Trophoblast cell (in vitro differentiated cells and primary cell): ENCODE measurements at regions not wholly inside any gene's neighbourhood (a gene's known extent, or its start where the extent isn't known, plus 50 kb on each side); places are given as distances from the start of the nearest gene placed in this dataset.
A peak's percentile ranks its signal among the peaks of the same experiment; 100 is the strongest.

Experiments used
- DNase-seq, 2 donors: peaks; one replicate each; pipeline ENCODE4 v3.0.0-alpha.2; 2016
- H2AFZ ChIP-seq: 2 replicates; pipeline ENCODE4 v1.6.1; 2013; ENCODE audit warnings: low read length, moderate library complexity, mild to moderate bottlenecking; ENCODE audit not compliant: insufficient read depth, poor library complexity
- H2AK5ac ChIP-seq: 2 replicates; pipeline ENCODE4 v1.6.1; 2013; ENCODE audit warnings: mild to moderate bottlenecking, low read length
- H2BK120ac ChIP-seq: 2 replicates; pipeline ENCODE4 v1.6.1; 2013; ENCODE audit warnings: low read length, mild to moderate bottlenecking, moderate library complexity; ENCODE audit not compliant: insufficient read depth, poor library complexity
- H2BK12ac ChIP-seq: 2 replicates; pipeline ENCODE4 v1.6.1; 2013; ENCODE audit warnings: mild to moderate bottlenecking, low read length, moderate library complexity
- H2BK5ac ChIP-seq: 2 replicates; pipeline ENCODE4 v1.6.1; 2013; ENCODE audit warnings: low read length, low read depth, moderate library complexity, mild to moderate bottlenecking; ENCODE audit not compliant: poor library complexity
- H3K14ac ChIP-seq: 2 replicates; pipeline ENCODE4 v1.6.1; 2013; ENCODE audit warnings: mild to moderate bottlenecking, low read length
- H3K18ac ChIP-seq: 2 replicates; pipeline ENCODE4 v1.6.1; 2013; ENCODE audit warnings: mild to moderate bottlenecking, low read length
- H3K23ac ChIP-seq: 2 replicates; pipeline ENCODE4 v1.6.1; 2013; ENCODE audit warnings: low read length
- H3K27ac ChIP-seq: 2 replicates; pipeline ENCODE4 v1.5.1; 2013; ENCODE audit warnings: low read depth, mild to moderate bottlenecking, inconsistent platforms, low read length, moderate library complexity
- H3K27me3 ChIP-seq: 2 replicates; pipeline ENCODE4 v1.6.1; 2013; ENCODE audit warnings: inconsistent platforms, mild to moderate bottlenecking, low read length, moderate library complexity; ENCODE audit not compliant: insufficient read depth
- H3K36me3 ChIP-seq, 2 experiments: 1 replicate in 1 of 2; 2 replicates in 1 of 2; pipeline ENCODE4 v1.6.1; 2013; ENCODE audit warnings: low read length in 2 of 2, mild to moderate bottlenecking in 2 of 2, moderate library complexity in 1 of 2; ENCODE audit not compliant: insufficient read depth in 2 of 2, control insufficient read depth in 1 of 2
- H3K4ac ChIP-seq: 2 replicates; pipeline ENCODE4 v1.6.1; 2013; ENCODE audit warnings: low read depth, mild to moderate bottlenecking, low read length, moderate library complexity
- H3K4me1 ChIP-seq, 2 experiments: 1 replicate in 1 of 2; 2 replicates in 1 of 2; pipeline ENCODE4 v1.6.1; 2013; ENCODE audit warnings: low read length in 2 of 2, mild to moderate bottlenecking in 2 of 2, moderate library complexity in 1 of 2; ENCODE audit not compliant: insufficient read depth in 2 of 2, control insufficient read depth in 1 of 2
- H3K4me2 ChIP-seq: 2 replicates; pipeline ENCODE4 v1.6.1; 2013; ENCODE audit warnings: inconsistent platforms, mild to moderate bottlenecking, low read length, moderate library complexity
- H3K4me3 ChIP-seq: 2 replicates; pipeline ENCODE4 v1.5.1; 2013; ENCODE audit warnings: mild to moderate bottlenecking, low read depth, low read length, inconsistent platforms
- H3K79me1 ChIP-seq: one replicate; pipeline ENCODE4 v1.6.1; 2013; ENCODE audit warnings: low read length
- H3K79me2 ChIP-seq: 2 replicates; pipeline ENCODE4 v1.6.1; 2013; ENCODE audit warnings: low read length, mild to moderate bottlenecking; ENCODE audit not compliant: control insufficient read depth, insufficient read depth, poor library complexity
- H3K9ac ChIP-seq: 2 replicates; pipeline ENCODE4 v1.6.1; 2013; ENCODE audit warnings: mild to moderate bottlenecking, low read length
- H3K9me3 ChIP-seq: 2 replicates; pipeline ENCODE4 v1.6.1; 2013; ENCODE audit warnings: low read depth, mild to moderate bottlenecking, control low read depth, inconsistent platforms, low read length; ENCODE audit not compliant: insufficient read depth
- H4K12ac ChIP-seq: 2 replicates; pipeline ENCODE4 v1.6.1; 2013; ENCODE audit warnings: low read depth, mild to moderate bottlenecking, low read length, moderate library complexity
- H4K8ac ChIP-seq: 2 replicates; pipeline ENCODE4 v1.6.1; 2013; ENCODE audit warnings: low read depth, mild to moderate bottlenecking, low read length, moderate library complexity
- H4K91ac ChIP-seq: one replicate; pipeline ENCODE4 v1.6.1; 2013; ENCODE audit warnings: low read depth, mild to moderate bottlenecking, low read length, moderate library complexity
- WGBS: extraction: QIAGEN DNeasy Blood & Tissue Kit; methylation state at CpG from one replicate; pipeline ENCODE4 v1.1.7; 2013; ENCODE audit warnings: missing lambda C conversion rate; ENCODE audit not compliant: insufficient read length, insufficient coverage; ENCODE audit errors: extremely low coverage; 5-methylcytosine and 5-hydroxymethylcytosine counted together

DNA sequence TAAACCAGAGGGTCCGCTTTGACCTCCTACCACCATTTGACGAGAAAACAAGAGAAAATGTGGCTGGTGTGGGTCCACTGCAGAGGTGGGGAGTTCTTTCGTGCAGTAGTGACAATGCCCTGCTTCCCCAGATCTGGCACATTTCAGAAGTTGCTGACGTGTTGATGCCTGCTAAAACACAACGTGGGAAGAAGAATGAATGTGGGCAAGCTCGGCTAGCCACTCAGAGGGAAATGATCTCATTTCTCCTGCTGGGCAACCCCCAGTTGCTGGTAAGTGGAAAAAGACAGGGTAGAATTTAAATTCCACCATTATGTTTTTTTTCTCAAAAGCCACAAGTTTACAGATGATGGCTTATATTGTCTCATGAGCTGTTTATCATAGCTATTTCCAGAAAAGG, 77.9 kb downstream of the LUZP4 start:
- H3K4me2 ChIP-seq = no peak overlapping the region
- H3K14ac ChIP-seq = no peak overlapping the region
- no peak overlapping the region for H4K12ac ChIP-seq
- no peak overlapping the region for H3K4ac ChIP-seq
- no peaks in the 10 kb centered on the region for H3K9me3 ChIP-seq
- no peak overlapping the region for H2AK5ac ChIP-seq
- peak overlapping the region; percentile 40 for H2BK5ac ChIP-seq
- H3K4me1 ChIP-seq = peaks cover 4 to 5% of the 10 kb centered on the region in 2 experiments
- DNase-seq = peak in 1 of 2 donors; percentile 12
- no peak overlapping the region for H4K8ac ChIP-seq
- peaks cover 2% of the 10 kb centered on the region for H3K79me1 ChIP-seq
- peak overlapping the region; percentile 18 for H3K18ac ChIP-seq
- no peak overlapping the region for H3K9ac ChIP-seq
- H2BK120ac ChIP-seq = peak overlapping the region; percentile 22
- H3K4me3 ChIP-seq = no peak overlapping the region
- WGBS = no CpG with 5 or more reads among the region's 6 CpGs
- H3K23ac ChIP-seq = no peak overlapping the region
- no peaks in the 10 kb centered on the region for H3K36me3 ChIP-seq
- H3K27ac ChIP-seq = peak overlapping the region; percentile 25
- H4K91ac ChIP-seq = peak overlapping the region; percentile 6
- H2BK12ac ChIP-seq = peak overlapping the region; percentile 49
- no peak overlapping the region for H2AFZ ChIP-seq
- H3K79me2 ChIP-seq = no peaks in the 10 kb centered on the region
- H3K27me3 ChIP-seq = no peaks in the 10 kb centered on the region

DNA sequence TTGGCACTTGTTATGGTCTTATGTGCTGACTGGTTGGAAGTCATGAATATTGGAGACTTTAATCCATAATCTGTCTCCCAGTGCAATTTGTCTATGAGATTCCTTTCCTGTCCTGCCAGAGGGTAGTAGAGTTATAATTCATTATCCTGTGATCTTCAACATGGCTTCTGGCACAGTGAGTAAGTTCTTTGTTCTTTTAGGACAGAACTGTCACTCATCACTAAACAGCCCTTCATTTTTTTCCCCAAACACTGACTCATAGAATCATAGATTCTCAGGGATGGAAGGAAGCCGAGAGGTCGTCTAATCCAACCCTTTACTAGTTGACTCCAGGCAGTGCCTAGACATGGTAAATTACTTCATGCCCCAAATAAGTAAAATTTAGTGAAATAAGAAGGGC, 78.4 kb downstream of the LUZP4 start:
- Histone ChIP-seq H4K12ac (no peak overlapping the region), H3K14ac (no peak overlapping the region), H3K4me3 (no peak overlapping the region), H2AFZ (no peak overlapping the region), H3K79me2 (no peaks in the 10 kb centered on the region), H3K18ac (no peak overlapping the region), H3K36me3 (no peaks in the 10 kb centered on the region), H3K27ac (no peak overlapping the region), H2BK120ac (no peak overlapping the region), H3K9ac (no peak overlapping the region), H4K8ac (no peak overlapping the region), H3K4me2 (no peak overlapping the region), H3K9me3 (no peaks in the 10 kb centered on the region), H3K79me1 (peaks cover 2% of the 10 kb centered on the region), H3K23ac (no peak overlapping the region), H3K4ac (no peak overlapping the region), H2BK5ac (no peak overlapping the region), H3K4me1 (peaks cover 4 to 5% of the 10 kb centered on the region in 2 experiments), H2AK5ac (no peak overlapping the region), H3K27me3 (no peaks in the 10 kb centered on the region), H4K91ac (no peak overlapping the region), H2BK12ac (no peak overlapping the region)
- DNase-seq = no peak
- no CpG with 5 or more reads among the region's 2 CpGs for WGBS

DNA sequence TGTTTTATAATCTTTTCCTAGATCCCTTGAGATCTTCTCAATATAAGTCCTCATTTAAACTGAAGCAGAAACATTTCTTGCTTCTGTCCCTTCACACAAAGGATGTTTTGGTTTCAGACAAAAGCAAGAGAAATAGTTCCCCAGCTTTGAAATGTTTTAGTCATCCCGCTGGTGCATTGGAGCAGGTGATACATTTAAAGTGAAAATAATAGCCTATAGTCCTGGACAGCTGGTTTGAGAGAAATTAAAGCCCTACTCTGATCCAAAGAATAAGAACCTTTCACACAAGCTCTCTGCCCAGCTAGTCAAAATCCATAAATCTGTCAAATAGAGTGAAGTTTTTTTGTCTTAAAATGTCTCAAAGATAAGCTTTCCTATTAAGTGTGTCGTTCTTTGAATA, 79.4 kb downstream of the LUZP4 start:
- Histone ChIP-seq H4K91ac (no peak overlapping the region), H2BK120ac (no peak overlapping the region), H3K9me3 (no peaks in the 10 kb centered on the region), H4K8ac (no peak overlapping the region), H3K4me2 (no peak overlapping the region), H2AFZ (no peak overlapping the region), H3K23ac (no peak overlapping the region), H3K4me3 (no peak overlapping the region), H3K27ac (no peak overlapping the region), H3K27me3 (no peaks in the 10 kb centered on the region), H3K14ac (no peak overlapping the region), H3K79me2 (no peaks in the 10 kb centered on the region), H3K4ac (no peak overlapping the region), H2AK5ac (no peak overlapping the region), H3K9ac (no peak overlapping the region), H3K79me1 (peaks cover 2% of the 10 kb centered on the region), H2BK12ac (no peak overlapping the region), H3K36me3 (no peaks in the 10 kb centered on the region), H3K4me1 (peaks cover 4 to 5% of the 10 kb centered on the region in 2 experiments), H3K18ac (no peak overlapping the region), H2BK5ac (no peak overlapping the region), H4K12ac (no peak overlapping the region)
- no peak for DNase-seq
- no CpG with 5 or more reads among the region's 2 CpGs for WGBS

DNA sequence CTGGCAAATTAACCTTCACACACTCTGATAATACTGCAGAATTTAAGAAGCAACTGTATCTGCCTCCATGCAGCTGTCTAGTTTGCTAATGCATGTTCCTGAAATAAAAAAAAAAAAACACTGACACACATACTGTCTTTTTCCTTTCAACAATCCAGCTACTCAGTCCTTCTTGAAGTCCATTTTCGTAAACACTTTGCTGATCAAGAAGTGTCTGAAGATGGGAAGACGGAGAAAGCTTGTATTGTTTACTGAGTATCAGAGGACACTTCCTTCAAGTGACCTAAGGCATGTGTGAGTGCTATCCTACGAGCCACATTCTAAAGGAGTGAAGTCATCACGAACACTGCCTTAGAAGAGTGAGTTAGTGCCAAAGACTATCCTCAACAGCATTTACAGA, 82.6 kb downstream of the LUZP4 start:
- Histone ChIP-seq H3K23ac (no peak overlapping the region), H2BK5ac (no peak overlapping the region), H3K9me3 (no peaks in the 10 kb centered on the region), H2AK5ac (no peak overlapping the region), H2BK12ac (no peak overlapping the region), H3K4me1 (peaks cover 4% of the 10 kb centered on the region in 2 experiments), H3K79me1 (peaks cover 1% of the 10 kb centered on the region), H3K14ac (no peak overlapping the region), H3K18ac (no peak overlapping the region), H2BK120ac (no peak overlapping the region), H4K12ac (no peak overlapping the region), H3K4me3 (no peak overlapping the region), H3K27ac (peak overlapping the region; percentile 62), H3K36me3 (no peaks in the 10 kb centered on the region), H4K8ac (no peak overlapping the region), H4K91ac (no peak overlapping the region), H2AFZ (no peak overlapping the region), H3K4me2 (no peak overlapping the region), H3K4ac (no peak overlapping the region), H3K79me2 (no peaks in the 10 kb centered on the region), H3K9ac (no peak overlapping the region), H3K27me3 (no peaks in the 10 kb centered on the region)
- peak; percentile 2 to 62 for DNase-seq
- WGBS = no CpG with 5 or more reads among the region's 4 CpGs
